Aorta (tissue), 5 donors: ENCODE measurements at regions not wholly inside any gene's neighbourhood (a gene's known extent, or its start where the extent isn't known, plus 50 kb on each side); places are given as distances from the start of the nearest gene placed in this dataset.

Experiments used
- ATAC-seq: fragments of 200-7000 bp; cut with Tn5 transposase; one replicate; pipeline ENCODE4 v1.9.1; 2022; ENCODE audit warnings: moderate library complexity; ENCODE audit not compliant: low FRiP score
- DNase-seq, 2 donors: peaks; one replicate each; pipeline ENCODE4 v3.0.0-alpha.2; 2020
- H3K27ac ChIP-seq, 2 donors: one replicate each; pipeline ENCODE4 v1.5.1; 2013; ENCODE audit warnings: low read length in 2 of 2, mild to moderate bottlenecking in 2 of 2, moderate library complexity in 2 of 2, control low read depth in 1 of 2, inconsistent platforms in 1 of 2, low read depth in 1 of 2
- H3K27me3 ChIP-seq, 2 donors: one replicate each; pipeline ENCODE4 v1.6.1; 2013; ENCODE audit warnings: control low read depth in 1 of 2, low read length in 1 of 2, mild to moderate bottlenecking in 1 of 2, moderate library complexity in 1 of 2; ENCODE audit not compliant: insufficient read depth in 2 of 2, control insufficient read depth in 1 of 2
- H3K36me3 ChIP-seq, 2 donors: one replicate each; pipeline ENCODE4 v1.6.1; 2013; ENCODE audit warnings: control low read depth in 1 of 2, low read length in 1 of 2, mild to moderate bottlenecking in 1 of 2; ENCODE audit not compliant: insufficient read depth in 2 of 2, control insufficient read depth in 1 of 2
- H3K4me1 ChIP-seq, 2 donors: one replicate each; pipeline ENCODE4 v1.6.1; 2013; ENCODE audit warnings: low read length in 2 of 2, control low read depth in 1 of 2, mild to moderate bottlenecking in 1 of 2, moderate library complexity in 1 of 2; ENCODE audit not compliant: insufficient read depth in 2 of 2, control insufficient read depth in 1 of 2
- H3K4me3 ChIP-seq, 2 donors: one replicate each; pipeline ENCODE4 v1.5.1; 2013; ENCODE audit warnings: low read length in 2 of 2, control low read depth in 1 of 2, mild to moderate bottlenecking in 1 of 2
- H3K9me3 ChIP-seq: one replicate; pipeline ENCODE4 v1.6.1; 2013; ENCODE audit warnings: mild to moderate bottlenecking, low read length; ENCODE audit not compliant: control insufficient read depth
- WGBS, 2 donors: extraction: QIAGEN DNeasy Blood & Tissue Kit; methylation state at CpG; one replicate each; pipeline ENCODE4 v1.1.7; 2013; 5-methylcytosine and 5-hydroxymethylcytosine counted together
- intact Hi-C, 2 donors: fragments of 100-400 bp; cut with DNase I; formaldehyde crosslinking; loops; one replicate each; pipeline versions ENCODE4 v1.14.2 to v1.15.0; 2022
- donor health status: healthy with polysubstance abuse.
- donor health status: Bipolar disorder and iron deficiency.
- donor health status: DM: no; HTN: no; CAD: no.
- donor health status: DM: no; HTN: no; CAD: no.
- donor health status: DM: yes; HTN: yes; CAD: no.

DNA sequence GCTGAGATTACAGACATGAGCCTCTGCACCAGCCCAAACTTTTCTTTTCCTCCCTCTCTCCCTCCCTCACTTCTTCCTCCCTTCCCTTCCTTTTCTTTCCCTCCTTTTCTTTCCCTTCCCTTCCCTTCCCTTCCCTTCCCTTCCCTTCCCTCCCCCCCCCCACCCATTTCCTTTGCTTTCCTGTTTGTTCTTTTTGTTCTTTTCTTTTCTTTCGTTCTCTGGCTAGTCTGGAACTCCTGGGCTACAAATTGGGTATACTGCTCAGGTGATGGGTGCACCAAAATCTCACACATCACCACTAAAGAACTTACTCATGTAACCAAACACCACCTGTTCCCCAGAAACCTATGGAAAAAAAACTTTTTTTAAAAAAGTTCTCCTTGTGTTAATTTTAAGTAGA lies 174.8 kb upstream of the CHODL start:
- Histone ChIP-seq H3K27ac (no peak overlapping the region), H3K9me3 (no peaks in the 10 kb centered on the region), H3K4me3 (no peak overlapping the region), H3K27me3 (no peaks in the 10 kb centered on the region), H3K36me3 (no peaks in the 10 kb centered on the region), H3K4me1 (no peaks in the 10 kb centered on the region)
- no peak for DNase-seq
- WGBS, 2 donors: 57 to 74% methylated on average over 1 of the region's 1 CpG
- intact Hi-C loops: no loop called here
- no peak for ATAC-seq

DNA sequence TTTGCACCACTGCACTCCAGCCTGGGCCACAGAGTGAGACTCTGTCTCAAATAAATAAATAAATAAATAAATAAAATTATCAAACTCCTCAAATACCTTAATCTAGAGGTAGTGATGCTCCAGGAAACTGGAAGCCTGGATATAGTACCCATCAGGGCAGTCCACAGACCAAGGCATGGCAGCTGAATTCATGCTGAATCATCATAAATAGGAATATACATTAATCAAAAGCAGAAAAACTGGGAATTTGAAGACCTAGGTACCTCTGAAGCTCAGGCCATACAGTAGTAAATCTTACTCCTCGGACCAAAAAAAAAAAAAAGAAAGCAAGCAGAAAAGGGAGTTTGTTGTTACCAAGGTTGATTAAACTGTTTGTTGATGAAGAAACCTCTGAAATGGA lies 184.2 kb upstream of the CHODL start:
- intact Hi-C loops: no loop called here
- ATAC-seq: no peak
- Histone ChIP-seq H3K9me3 (no peaks in the 10 kb centered on the region), H3K4me1 (no peaks in the 10 kb centered on the region), H3K36me3 (no peaks in the 10 kb centered on the region), H3K27me3 (no peaks in the 10 kb centered on the region), H3K4me3 (no peak overlapping the region), H3K27ac (no peak overlapping the region)
- 67 to 76% methylated on average over 1 of the region's 1 CpG for WGBS, 2 donors
- no peak for DNase-seq

DNA sequence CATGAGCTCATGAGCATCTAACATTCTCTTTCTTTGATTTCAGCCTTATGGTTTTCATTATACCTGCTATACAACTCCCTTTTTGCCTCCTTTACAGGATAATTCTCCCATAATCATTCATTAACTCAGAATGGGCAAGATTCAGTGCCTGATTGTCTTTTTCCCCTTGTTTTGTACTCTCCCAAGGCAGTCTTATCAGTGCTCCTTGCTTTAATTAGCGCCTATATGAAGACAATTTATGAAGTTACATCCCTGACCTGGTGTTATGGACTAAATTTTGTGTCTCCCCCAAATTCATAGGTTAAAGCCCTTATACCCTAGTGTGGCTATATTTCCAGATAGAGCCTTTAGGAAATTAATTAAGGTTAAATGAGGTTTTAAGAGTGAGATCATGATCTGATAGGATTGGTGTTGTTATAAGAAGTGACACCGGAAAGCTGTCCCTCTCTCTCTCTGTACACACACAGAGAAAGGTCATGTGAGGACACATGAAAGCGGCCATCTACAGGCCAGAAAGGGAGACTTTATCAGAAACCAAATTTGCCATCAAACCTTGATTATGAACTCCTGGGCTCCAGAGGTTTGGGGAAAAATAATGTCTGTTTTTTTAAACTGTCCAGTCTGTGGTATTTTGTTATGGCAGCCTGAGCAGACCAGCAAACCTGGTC lies 185.8 kb upstream of the CHODL start:
- WGBS, 2 donors: 70 to 81% methylated on average over 3 of the region's 3 CpGs
- DNase-seq (no peak), ATAC-seq (no peak)
- Histone ChIP-seq H3K9me3 (no peaks in the 10 kb centered on the region), H3K27ac (no peak overlapping the region), H3K27me3 (no peaks in the 10 kb centered on the region), H3K4me3 (no peak overlapping the region), H3K4me1 (no peaks in the 10 kb centered on the region), H3K36me3 (no peaks in the 10 kb centered on the region)
- intact Hi-C loops: no loop called here

DNA sequence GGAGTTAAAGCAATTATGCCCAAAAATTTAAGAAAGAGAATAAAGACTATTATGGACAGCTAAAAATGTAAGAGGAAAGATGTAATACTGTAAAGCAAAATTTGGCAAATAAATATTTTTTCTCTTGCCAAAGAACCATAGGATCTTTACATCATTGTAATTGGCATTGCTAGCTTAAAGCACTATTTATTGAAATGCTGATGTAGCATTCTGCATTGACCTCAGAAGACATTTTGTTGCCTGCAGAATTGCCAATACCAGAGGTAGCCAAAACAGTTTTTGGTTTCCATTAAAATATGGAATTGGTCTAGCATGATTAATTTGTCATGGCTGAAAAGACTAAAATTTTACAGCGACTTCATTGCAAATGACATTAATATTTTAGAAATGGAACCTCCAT lies 191.5 kb upstream of the CHODL start:
- Histone ChIP-seq H3K27me3 (no peaks in the 10 kb centered on the region), H3K27ac (no peak overlapping the region), H3K4me1 (no peaks in the 10 kb centered on the region), H3K36me3 (no peaks in the 10 kb centered on the region), H3K4me3 (no peak overlapping the region), H3K9me3 (no peaks in the 10 kb centered on the region)
- no peak for ATAC-seq
- intact Hi-C loops: no loop called here
- no peak for DNase-seq
- WGBS, 2 donors: 76 to 79% methylated on average over 1 of the region's 1 CpG

DNA sequence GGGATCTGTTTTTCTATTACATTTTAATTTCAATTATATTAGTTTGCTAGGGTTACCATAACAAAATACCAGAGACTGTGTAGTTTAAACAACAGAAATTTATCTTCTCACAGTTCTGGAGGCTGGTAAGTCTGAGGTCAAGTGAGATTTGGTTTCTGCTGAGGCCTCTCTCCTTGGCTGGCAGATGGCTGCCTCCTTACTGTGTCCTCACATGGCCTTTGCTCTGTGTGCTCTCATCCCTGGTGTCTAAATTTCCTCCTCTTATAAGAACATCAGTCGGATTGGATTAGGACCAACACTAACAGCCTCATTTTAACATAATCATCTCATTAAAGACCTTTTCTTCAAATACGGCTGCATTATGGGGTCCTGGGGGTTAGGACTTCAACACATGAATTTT lies 195.2 kb upstream of the CHODL start:
- Histone ChIP-seq H3K27ac (no peak overlapping the region), H3K27me3 (no peaks in the 10 kb centered on the region), H3K4me3 (no peak overlapping the region), H3K36me3 (no peaks in the 10 kb centered on the region), H3K9me3 (no peaks in the 10 kb centered on the region), H3K4me1 (no peaks in the 10 kb centered on the region)
- intact Hi-C loops: no loop called here
- WGBS, 2 donors: 84 to 88% methylated on average over 2 of the region's 2 CpGs
- no peak for DNase-seq
- ATAC-seq: no peak

DNA sequence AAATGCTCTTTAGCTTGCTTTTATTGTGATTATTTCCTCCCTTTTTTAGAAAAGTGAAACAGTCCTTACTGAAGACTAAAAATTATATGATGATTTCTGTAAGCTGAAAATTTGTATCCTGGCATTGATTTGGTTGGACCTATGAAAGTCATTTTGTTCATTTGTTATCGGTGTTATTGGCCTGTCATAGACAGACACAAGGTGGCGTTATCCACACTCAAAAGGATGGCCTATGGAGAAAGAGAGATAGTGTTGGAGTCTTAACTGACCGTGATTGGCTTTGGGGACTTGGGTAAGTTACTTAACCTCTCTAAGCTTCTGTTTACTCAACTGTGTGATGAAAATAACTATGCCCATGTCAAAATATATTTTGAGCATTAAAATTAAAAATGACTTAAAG lies 203.6 kb upstream of the CHODL start:
- peak; percentile 66 for ATAC-seq
- no peak for DNase-seq
- Histone ChIP-seq H3K4me1 (no peaks in the 10 kb centered on the region), H3K4me3 (no peak overlapping the region), H3K27me3 (no peaks in the 10 kb centered on the region), H3K27ac (no peak overlapping the region), H3K9me3 (peaks cover 2% of the 10 kb centered on the region), H3K36me3 (no peaks in the 10 kb centered on the region)
- WGBS, 2 donors: 17 to 18% methylated on average over 3 of the region's 3 CpGs
- intact Hi-C loops: no loop called here

DNA sequence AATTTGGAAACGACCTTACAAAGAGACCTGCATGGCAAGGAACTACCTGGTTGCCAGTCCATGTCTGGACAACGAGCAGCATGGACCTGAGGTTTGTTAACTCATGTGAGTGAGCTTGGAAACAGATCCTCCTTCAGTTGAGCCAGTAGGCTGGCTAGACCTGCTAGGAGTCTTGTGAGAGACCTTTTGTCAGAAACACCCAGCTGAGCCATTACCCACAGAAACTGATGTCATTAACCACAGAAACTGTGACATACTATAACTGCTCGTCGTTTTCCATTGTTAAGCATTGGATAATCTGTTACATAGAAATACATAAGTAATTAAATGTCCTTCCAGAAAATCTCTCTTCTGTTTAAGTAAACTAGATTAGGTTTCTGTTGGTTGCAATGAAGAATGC lies 211.1 kb upstream of the C21orf91 start:
- no peaks in the 10 kb centered on the region for H3K9me3 ChIP-seq
- 77 to 78% methylated on average over 4 of the region's 4 CpGs for WGBS, 2 donors
- no peaks in the 10 kb centered on the region for H3K36me3 ChIP-seq
- intact Hi-C loops: no loop called here
- no peaks in the 10 kb centered on the region for H3K27me3 ChIP-seq
- ATAC-seq (no peak), DNase-seq (no peak)
- H3K4me1 ChIP-seq: no peaks in the 10 kb centered on the region
- no peak overlapping the region for H3K4me3 ChIP-seq
- no peak overlapping the region for H3K27ac ChIP-seq

DNA sequence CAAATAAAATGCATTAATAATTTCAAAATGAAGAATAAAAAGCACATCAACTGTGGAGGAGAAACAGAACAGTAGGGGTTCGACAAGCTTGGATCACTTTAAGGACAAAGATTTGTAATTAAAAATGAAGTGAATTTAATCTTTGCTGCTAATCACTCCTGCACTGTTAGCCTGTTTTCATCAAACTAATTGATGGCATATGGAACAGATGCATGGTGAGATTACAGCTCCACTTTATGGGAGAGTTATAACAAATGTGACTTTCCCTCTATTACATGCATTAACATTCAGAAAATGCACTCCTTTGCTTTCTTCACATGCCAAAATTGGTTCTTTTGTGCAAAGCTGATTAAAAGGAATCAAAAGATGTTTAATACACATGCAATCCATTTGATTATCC lies 207.2 kb upstream of the C21orf91 start:
- Histone ChIP-seq H3K27ac (no peak overlapping the region), H3K27me3 (no peaks in the 10 kb centered on the region), H3K4me3 (no peak overlapping the region), H3K36me3 (no peaks in the 10 kb centered on the region), H3K4me1 (no peaks in the 10 kb centered on the region), H3K9me3 (peaks cover 2% of the 10 kb centered on the region)
- DNase-seq (no peak), ATAC-seq (no peak)
- intact Hi-C loops: no loop called here
- WGBS, 2 donors: 0% methylated on average over 1 of the region's 1 CpG

DNA sequence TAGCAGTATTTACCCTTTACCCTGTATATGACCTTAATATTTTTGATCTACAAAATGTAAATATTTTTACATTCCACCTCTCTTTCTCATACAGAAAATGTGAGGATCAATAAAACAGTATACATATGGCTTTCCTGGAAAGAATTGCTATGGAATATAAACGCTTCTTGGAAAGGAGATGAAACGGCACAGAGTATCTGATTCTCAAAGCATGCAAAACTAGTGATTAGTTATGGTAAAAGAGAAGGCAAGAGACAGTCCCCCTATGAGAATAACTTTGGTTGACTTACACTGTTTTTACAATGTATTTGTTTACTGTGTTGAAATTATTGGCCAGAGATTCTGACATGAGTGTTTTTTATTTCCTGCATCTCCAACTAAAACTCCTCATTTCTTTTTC lies 204.6 kb upstream of the C21orf91 start:
- no peaks in the 10 kb centered on the region for H3K27me3 ChIP-seq
- intact Hi-C loops: no loop called here

More for the DNA sequence above, 204.6 kb upstream of the C21orf91 start:
- no peaks in the 10 kb centered on the region for H3K36me3 ChIP-seq
- H3K4me1 ChIP-seq: no peaks in the 10 kb centered on the region
- 65 to 88% methylated on average over 2 of the region's 2 CpGs for WGBS, 2 donors
- DNase-seq (no peak), ATAC-seq (no peak)
- no peak overlapping the region for H3K27ac ChIP-seq
- H3K4me3 ChIP-seq: no peak overlapping the region
- H3K9me3 ChIP-seq: peaks cover 2% of the 10 kb centered on the region
